ENCODE measurements at regions not wholly inside any gene's neighbourhood (a gene's known extent, or its start where the extent isn't known, plus 50 kb on each side); places are given as distances from the start of the nearest gene placed in this dataset.

DNA sequence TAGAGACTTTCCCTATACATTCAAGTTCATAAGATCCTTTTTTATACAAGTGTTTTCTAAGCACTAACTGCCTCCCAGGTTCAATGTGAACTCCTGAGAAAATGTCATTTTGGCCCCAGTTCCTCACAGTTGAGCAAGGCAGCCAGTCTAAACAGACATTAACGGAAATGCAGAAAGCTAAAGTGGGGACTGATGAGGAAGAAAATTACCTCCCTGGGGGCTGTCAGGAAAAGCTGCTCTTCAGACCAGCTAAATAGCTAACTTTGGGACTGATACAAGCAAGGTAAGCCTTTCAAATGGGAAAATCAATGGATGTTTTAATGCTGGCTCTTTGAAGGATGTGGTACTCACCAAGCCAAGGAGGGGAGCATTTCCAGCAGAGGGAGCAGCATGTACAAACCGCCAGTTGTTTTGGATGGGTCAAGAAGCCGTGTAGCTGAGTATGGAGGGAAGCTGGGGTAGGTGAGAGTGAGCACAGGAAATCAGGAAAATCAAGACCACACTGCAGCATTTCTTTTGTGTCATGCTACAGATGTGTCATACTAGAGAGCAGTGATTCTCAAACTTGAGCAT, 180.8 kb upstream of the CHD6 start:
- TF ChIP-seq CREM (CRISPR knock-in tag; IDR thresholded peaks at IDR 0.05) = no peak
- TF ChIP-seq, protein P1, sequence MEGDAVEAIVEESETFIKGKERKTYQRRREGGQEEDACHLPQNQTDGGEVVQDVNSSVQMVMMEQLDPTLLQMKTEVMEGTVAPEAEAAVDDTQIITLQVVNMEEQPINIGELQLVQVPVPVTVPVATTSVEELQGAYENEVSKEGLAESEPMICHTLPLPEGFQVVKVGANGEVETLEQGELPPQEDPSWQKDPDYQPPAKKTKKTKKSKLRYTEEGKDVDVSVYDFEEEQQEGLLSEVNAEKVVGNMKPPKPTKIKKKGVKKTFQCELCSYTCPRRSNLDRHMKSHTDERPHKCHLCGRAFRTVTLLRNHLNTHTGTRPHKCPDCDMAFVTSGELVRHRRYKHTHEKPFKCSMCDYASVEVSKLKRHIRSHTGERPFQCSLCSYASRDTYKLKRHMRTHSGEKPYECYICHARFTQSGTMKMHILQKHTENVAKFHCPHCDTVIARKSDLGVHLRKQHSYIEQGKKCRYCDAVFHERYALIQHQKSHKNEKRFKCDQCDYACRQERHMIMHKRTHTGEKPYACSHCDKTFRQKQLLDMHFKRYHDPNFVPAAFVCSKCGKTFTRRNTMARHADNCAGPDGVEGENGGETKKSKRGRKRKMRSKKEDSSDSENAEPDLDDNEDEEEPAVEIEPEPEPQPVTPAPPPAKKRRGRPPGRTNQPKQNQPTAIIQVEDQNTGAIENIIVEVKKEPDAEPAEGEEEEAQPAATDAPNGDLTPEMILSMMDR (IDR thresholded peaks at IDR 0.05) = no peak
- TF ChIP-seq, protein P2, sequence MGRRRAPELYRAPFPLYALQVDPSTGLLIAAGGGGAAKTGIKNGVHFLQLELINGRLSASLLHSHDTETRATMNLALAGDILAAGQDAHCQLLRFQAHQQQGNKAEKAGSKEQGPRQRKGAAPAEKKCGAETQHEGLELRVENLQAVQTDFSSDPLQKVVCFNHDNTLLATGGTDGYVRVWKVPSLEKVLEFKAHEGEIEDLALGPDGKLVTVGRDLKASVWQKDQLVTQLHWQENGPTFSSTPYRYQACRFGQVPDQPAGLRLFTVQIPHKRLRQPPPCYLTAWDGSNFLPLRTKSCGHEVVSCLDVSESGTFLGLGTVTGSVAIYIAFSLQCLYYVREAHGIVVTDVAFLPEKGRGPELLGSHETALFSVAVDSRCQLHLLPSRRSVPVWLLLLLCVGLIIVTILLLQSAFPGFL (CRISPR knock-in tag; IDR thresholded peaks at IDR 0.05; ENCODE audit: borderline replicate concordance) = no peak
- no peak for TF ChIP-seq RORB (CRISPR knock-in tag; IDR thresholded peaks at IDR 0.05)
- TF ChIP-seq, protein P3, sequence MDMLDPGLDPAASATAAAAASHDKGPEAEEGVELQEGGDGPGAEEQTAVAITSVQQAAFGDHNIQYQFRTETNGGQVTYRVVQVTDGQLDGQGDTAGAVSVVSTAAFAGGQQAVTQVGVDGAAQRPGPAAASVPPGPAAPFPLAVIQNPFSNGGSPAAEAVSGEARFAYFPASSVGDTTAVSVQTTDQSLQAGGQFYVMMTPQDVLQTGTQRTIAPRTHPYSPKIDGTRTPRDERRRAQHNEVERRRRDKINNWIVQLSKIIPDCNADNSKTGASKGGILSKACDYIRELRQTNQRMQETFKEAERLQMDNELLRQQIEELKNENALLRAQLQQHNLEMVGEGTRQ (CRISPR knock-in tag; IDR thresholded peaks at IDR 0.05) = no peak
- TF ChIP-seq ESRRA (CRISPR knock-in tag; IDR thresholded peaks at IDR 0.05; ENCODE audit: borderline replicate concordance) = no peak
- TF ChIP-seq, protein P4, sequence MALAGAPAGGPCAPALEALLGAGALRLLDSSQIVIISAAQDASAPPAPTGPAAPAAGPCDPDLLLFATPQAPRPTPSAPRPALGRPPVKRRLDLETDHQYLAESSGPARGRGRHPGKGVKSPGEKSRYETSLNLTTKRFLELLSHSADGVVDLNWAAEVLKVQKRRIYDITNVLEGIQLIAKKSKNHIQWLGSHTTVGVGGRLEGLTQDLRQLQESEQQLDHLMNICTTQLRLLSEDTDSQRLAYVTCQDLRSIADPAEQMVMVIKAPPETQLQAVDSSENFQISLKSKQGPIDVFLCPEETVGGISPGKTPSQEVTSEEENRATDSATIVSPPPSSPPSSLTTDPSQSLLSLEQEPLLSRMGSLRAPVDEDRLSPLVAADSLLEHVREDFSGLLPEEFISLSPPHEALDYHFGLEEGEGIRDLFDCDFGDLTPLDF (CRISPR knock-in tag; IDR thresholded peaks at IDR 0.05) = no peak
- TF ChIP-seq, protein P5, sequence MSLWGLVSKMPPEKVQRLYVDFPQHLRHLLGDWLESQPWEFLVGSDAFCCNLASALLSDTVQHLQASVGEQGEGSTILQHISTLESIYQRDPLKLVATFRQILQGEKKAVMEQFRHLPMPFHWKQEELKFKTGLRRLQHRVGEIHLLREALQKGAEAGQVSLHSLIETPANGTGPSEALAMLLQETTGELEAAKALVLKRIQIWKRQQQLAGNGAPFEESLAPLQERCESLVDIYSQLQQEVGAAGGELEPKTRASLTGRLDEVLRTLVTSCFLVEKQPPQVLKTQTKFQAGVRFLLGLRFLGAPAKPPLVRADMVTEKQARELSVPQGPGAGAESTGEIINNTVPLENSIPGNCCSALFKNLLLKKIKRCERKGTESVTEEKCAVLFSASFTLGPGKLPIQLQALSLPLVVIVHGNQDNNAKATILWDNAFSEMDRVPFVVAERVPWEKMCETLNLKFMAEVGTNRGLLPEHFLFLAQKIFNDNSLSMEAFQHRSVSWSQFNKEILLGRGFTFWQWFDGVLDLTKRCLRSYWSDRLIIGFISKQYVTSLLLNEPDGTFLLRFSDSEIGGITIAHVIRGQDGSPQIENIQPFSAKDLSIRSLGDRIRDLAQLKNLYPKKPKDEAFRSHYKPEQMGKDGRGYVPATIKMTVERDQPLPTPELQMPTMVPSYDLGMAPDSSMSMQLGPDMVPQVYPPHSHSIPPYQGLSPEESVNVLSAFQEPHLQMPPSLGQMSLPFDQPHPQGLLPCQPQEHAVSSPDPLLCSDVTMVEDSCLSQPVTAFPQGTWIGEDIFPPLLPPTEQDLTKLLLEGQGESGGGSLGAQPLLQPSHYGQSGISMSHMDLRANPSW (CRISPR knock-in tag; conservative IDR thresholded peaks at IDR 0.05; ENCODE audit: low read depth) = no peak
- TF ChIP-seq, protein P6, sequence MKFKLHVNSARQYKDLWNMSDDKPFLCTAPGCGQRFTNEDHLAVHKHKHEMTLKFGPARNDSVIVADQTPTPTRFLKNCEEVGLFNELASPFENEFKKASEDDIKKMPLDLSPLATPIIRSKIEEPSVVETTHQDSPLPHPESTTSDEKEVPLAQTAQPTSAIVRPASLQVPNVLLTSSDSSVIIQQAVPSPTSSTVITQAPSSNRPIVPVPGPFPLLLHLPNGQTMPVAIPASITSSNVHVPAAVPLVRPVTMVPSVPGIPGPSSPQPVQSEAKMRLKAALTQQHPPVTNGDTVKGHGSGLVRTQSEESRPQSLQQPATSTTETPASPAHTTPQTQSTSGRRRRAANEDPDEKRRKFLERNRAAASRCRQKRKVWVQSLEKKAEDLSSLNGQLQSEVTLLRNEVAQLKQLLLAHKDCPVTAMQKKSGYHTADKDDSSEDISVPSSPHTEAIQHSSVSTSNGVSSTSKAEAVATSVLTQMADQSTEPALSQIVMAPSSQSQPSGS (CRISPR knock-in tag; IDR thresholded peaks at IDR 0.05; ENCODE audit: borderline replicate concordance, low read depth) = no peak
- no peak for TF ChIP-seq RELA (CRISPR knock-in tag; IDR thresholded peaks at IDR 0.05; ENCODE audit: borderline replicate concordance)
